IMR-90 (cell line): ENCODE measurements at regions not wholly inside any gene's neighbourhood (a gene's known extent, or its start where the extent isn't known, plus 50 kb on each side); places are given as distances from the start of the nearest gene placed in this dataset.

Source experiments
- ATAC-seq: fragments of 200-7000 bp; cut with Tn5 transposase; 2 replicates; pipeline ENCODE4 v1.9.1; 2020; ENCODE audit warnings: low read depth, mild to moderate bottlenecking, moderate library complexity
- BruUV-seq: library from RNA; stranded (reverse); fragments of 400-500 nt; replicated peaks from 2 replicates; lab custom pipeline; 2021; lab: Mats Ljungman, UMichigan
- CTCF ChIA-PET: fragments of 300-600 bp; formaldehyde crosslinking; extraction: SDS; loops from one replicate; lab custom pipeline; 2021; ENCODE audit warnings: antibody characterized with exemption; lab: Yijun Ruan, JAX
- POLR2A ChIA-PET: fragments of 300-600 bp; sonication (Branson Sonifier 250); formaldehyde crosslinking; loops from one replicate; lab custom pipeline; 2022; ENCODE audit warnings: antibody characterized with exemption; ENCODE audit not compliant: unreplicated experiment; lab: Charles Lee
- DNase-seq: peaks from one replicate; pipeline ENCODE4 v3.0.0; 2013
- H2AFZ ChIP-seq: replicated peaks from 2 replicates; pipeline ENCODE3; 2013; ENCODE audit warnings: low read length, mild to moderate bottlenecking; ENCODE audit not compliant: poor library complexity
- H2AK5ac ChIP-seq: 2 replicates; pipeline ENCODE4 v1.6.1; 2013; ENCODE audit warnings: low read depth, low read length, inconsistent platforms
- H2AK9ac ChIP-seq: replicated peaks from 2 replicates; pipeline ENCODE3; 2013; ENCODE audit warnings: mild to moderate bottlenecking, low read depth, low read length, moderate library complexity; ENCODE audit not compliant: poor library complexity
- H2BK120ac ChIP-seq: 2 replicates; pipeline ENCODE4 v1.6.1; 2013; ENCODE audit warnings: low read depth, low read length, inconsistent platforms
- H2BK15ac ChIP-seq: 3 replicates; pipeline ENCODE4 v1.6.1; 2013; ENCODE audit warnings: low read depth, low read length, inconsistent platforms
- H2BK20ac ChIP-seq: 2 replicates; pipeline ENCODE4 v1.6.1; 2013; ENCODE audit warnings: low read depth, mild to moderate bottlenecking, inconsistent platforms, low read length, moderate library complexity
- H2BK5ac ChIP-seq: 2 replicates; pipeline ENCODE4 v1.6.1; 2013; ENCODE audit warnings: mild to moderate bottlenecking, low read depth, low read length, inconsistent platforms; ENCODE audit not compliant: poor library complexity, severe bottlenecking
- H3K14ac ChIP-seq: replicated peaks from 2 replicates; pipeline ENCODE4 v1.6.1; 2013; ENCODE audit warnings: low read depth, low read length, inconsistent platforms
- H3K18ac ChIP-seq: 2 replicates; pipeline ENCODE4 v1.6.1; 2013; ENCODE audit warnings: low read depth, low read length, control low read depth
- H3K23ac ChIP-seq: 2 replicates; pipeline ENCODE4 v1.6.1; 2013; ENCODE audit warnings: low read depth, low read length, inconsistent platforms
- H3K27ac ChIP-seq: 2 replicates; pipeline ENCODE4 v1.5.1; 2013; ENCODE audit warnings: mild to moderate bottlenecking, control low read depth, low read length; ENCODE audit not compliant: insufficient read depth
- H3K27me3 ChIP-seq: 2 replicates; pipeline ENCODE4 v1.6.1; 2013; ENCODE audit warnings: low read length; ENCODE audit not compliant: control insufficient read depth, insufficient read depth
- H3K36me3 ChIP-seq: 2 replicates; pipeline ENCODE4 v1.6.1; 2013; ENCODE audit warnings: low read length, mixed read lengths; ENCODE audit not compliant: control insufficient read depth, insufficient read depth
- H3K4ac ChIP-seq: 2 replicates; pipeline ENCODE4 v1.6.1; 2013; ENCODE audit warnings: low read depth, low read length, inconsistent platforms
- H3K4me1 ChIP-seq: 2 replicates; pipeline ENCODE4 v1.6.1; 2013; ENCODE audit warnings: low read length, mixed read lengths; ENCODE audit not compliant: control insufficient read depth, insufficient read depth
- H3K4me2 ChIP-seq: 2 replicates; pipeline ENCODE4 v1.6.1; 2013; ENCODE audit warnings: low read depth, mild to moderate bottlenecking, control low read depth, low read length, moderate library complexity
- H3K4me3 ChIP-seq: 2 replicates; pipeline ENCODE4 v1.5.1; 2013; ENCODE audit warnings: low read depth, mild to moderate bottlenecking, control low read depth, low read length, moderate library complexity; ENCODE audit not compliant: insufficient read depth
- H3K56ac ChIP-seq: 2 replicates; pipeline ENCODE4 v1.6.1; 2013; ENCODE audit warnings: low read length, inconsistent platforms; ENCODE audit not compliant: insufficient read depth; ENCODE audit errors: extremely low read depth
- H3K79me1 ChIP-seq, 2 experiments: 2 replicates each; pipeline ENCODE4 v1.6.1; 2013; ENCODE audit warnings: low read length in 2 of 2, inconsistent platforms in 1 of 2, low read depth in 1 of 2
- H3K9ac ChIP-seq: 2 replicates; pipeline ENCODE4 v1.6.1; 2013; ENCODE audit warnings: low read depth, low read length, control low read depth
- H3K9me1 ChIP-seq: 2 replicates; pipeline ENCODE4 v1.6.1; 2013; ENCODE audit warnings: low read length, inconsistent platforms; ENCODE audit not compliant: insufficient read depth
- H3K9me3 ChIP-seq: 2 replicates; pipeline ENCODE4 v1.6.1; 2013; ENCODE audit warnings: low read length; ENCODE audit not compliant: control insufficient read depth, insufficient read depth
- H4K20me1 ChIP-seq: 2 replicates; pipeline ENCODE4 v1.6.1; 2013; ENCODE audit warnings: low read length, inconsistent platforms; ENCODE audit not compliant: insufficient read depth
- H4K5ac ChIP-seq: 2 replicates; pipeline ENCODE4 v1.6.1; 2013; ENCODE audit warnings: mild to moderate bottlenecking, low read depth, low read length, control low read depth
- H4K8ac ChIP-seq, 2 experiments: 2 replicates each; pipeline ENCODE4 v1.6.1; 2013; ENCODE audit warnings: low read depth in 2 of 2, low read length in 2 of 2, control low read depth in 1 of 2, inconsistent platforms in 1 of 2
- H4K91ac ChIP-seq: 2 replicates; pipeline ENCODE4 v1.6.1; 2013; ENCODE audit warnings: low read depth, low read length, inconsistent platforms; ENCODE audit not compliant: insufficient read depth
- BHLHE40 ChIP-seq: fragments of 150-350 bp; IDR thresholded peaks from 2 replicates; pipeline ENCODE4 v1.6.1; 2016; ENCODE audit warnings: mild to moderate bottlenecking, low read depth, low read length
- CEBPB ChIP-seq: IDR thresholded peaks from 2 replicates; pipeline ENCODE4 v1.6.1; 2012; ENCODE audit warnings: low read depth, low read length, improper control_type of control experiment
- CHD1 ChIP-seq: IDR thresholded peaks from 2 replicates; pipeline ENCODE4 v1.6.1; 2012; ENCODE audit warnings: low read depth, low read length, improper control_type of control experiment
- CTCF ChIP-seq: conservative IDR thresholded peaks from 2 replicates; pipeline ENCODE4 v1.5.1; 2012; ENCODE audit warnings: mild to moderate bottlenecking, low read depth, low read length, improper control_type of control experiment
- FOS ChIP-seq: fragments of 150-350 bp; IDR thresholded peaks from 2 replicates; pipeline ENCODE4 v1.6.1; 2016; ENCODE audit warnings: low read depth, low read length
- MAFK ChIP-seq: IDR thresholded peaks from 2 replicates; pipeline ENCODE4 v1.6.1; 2012; ENCODE audit warnings: low read depth, low read length, improper control_type of control experiment
- MAZ ChIP-seq: IDR thresholded peaks from 2 replicates; pipeline ENCODE4 v1.6.1; 2012; ENCODE audit warnings: low read depth, mild to moderate bottlenecking, low read length, improper control_type of control experiment, moderate library complexity, borderline replicate concordance
- MXI1 ChIP-seq: IDR thresholded peaks from 2 replicates; pipeline ENCODE4 v1.6.1; 2012; ENCODE audit warnings: low read depth, mild to moderate bottlenecking, low read length, moderate library complexity, borderline replicate concordance
- NFE2L2 ChIP-seq: fragments of 150-350 bp; IDR thresholded peaks from 2 replicates; pipeline ENCODE4 v1.6.1; 2016; ENCODE audit warnings: low read depth, mild to moderate bottlenecking, low read length
- POLR2A ChIP-seq: IDR thresholded peaks from 2 replicates; pipeline ENCODE4 v1.6.1; 2012; ENCODE audit warnings: mild to moderate bottlenecking, low read depth, low read length
- RAD21 ChIP-seq: IDR thresholded peaks from 2 replicates; pipeline ENCODE4 v1.6.1; 2012; ENCODE audit warnings: low read length, improper control_type of control experiment
- RCOR1 ChIP-seq: IDR thresholded peaks from 2 replicates; pipeline ENCODE4 v1.6.1; 2012; ENCODE audit warnings: mild to moderate bottlenecking, low read length, improper control_type of control experiment; ENCODE audit not compliant: insufficient replicate concordance
- RFX5 ChIP-seq: IDR thresholded peaks from 2 replicates; pipeline ENCODE4 v1.8.0; 2012; ENCODE audit warnings: low read depth, mild to moderate bottlenecking, low read length, moderate library complexity
- SMC3 ChIP-seq: fragments of 150-350 bp; IDR thresholded peaks from 2 replicates; pipeline ENCODE4 v1.6.1; 2016; ENCODE audit warnings: low read depth, mild to moderate bottlenecking, antibody characterized with exemption, low read length, moderate library complexity
- USF2 ChIP-seq: fragments of 150-350 bp; IDR thresholded peaks from 2 replicates; pipeline ENCODE4 v1.6.1; 2017; ENCODE audit warnings: mild to moderate bottlenecking, antibody characterized with exemption, low read length, low read depth
- WGBS, 2 experiments: methylation state at CpG; one replicate each; pipeline versions ENCODE4 v1.1.5 to v1.1.7; 2013; ENCODE audit warnings: missing lambda C conversion rate in 2 of 2; ENCODE audit not compliant: insufficient read length in 1 of 2; ENCODE audit errors: extremely low coverage in 2 of 2; 5-methylcytosine and 5-hydroxymethylcytosine counted together
- dilution Hi-C: fragments of 300-500 bp; cut with HindIII; formaldehyde crosslinking; loops from one replicate; pipeline ENCODE4 v1.14.3; 2018; ENCODE audit warnings: low sequenced_read_pairs; ENCODE audit not compliant: unreplicated experiment
- in situ Hi-C: fragments of 300-500 bp; cut with MboI; formaldehyde crosslinking; loops from 3 replicates; pipeline ENCODE4 v1.14.3; 2019; ENCODE audit warnings: low sequenced_read_pairs, inconsistent platforms, mixed read lengths
- intact Hi-C: fragments of 100-400 bp; cut with micrococcal nuclease; formaldehyde crosslinking; loops from 2 replicates; pipeline ENCODE4 v1.10.0; 2022
- TF ChIP-seq, protein P1 (sequence below): fragments of 150-350 bp; IDR thresholded peaks from 2 replicates; pipeline ENCODE4 v1.6.1; 2016; ENCODE audit warnings: low read depth, mild to moderate bottlenecking, low read length, moderate library complexity, borderline replicate concordance

DNA sequence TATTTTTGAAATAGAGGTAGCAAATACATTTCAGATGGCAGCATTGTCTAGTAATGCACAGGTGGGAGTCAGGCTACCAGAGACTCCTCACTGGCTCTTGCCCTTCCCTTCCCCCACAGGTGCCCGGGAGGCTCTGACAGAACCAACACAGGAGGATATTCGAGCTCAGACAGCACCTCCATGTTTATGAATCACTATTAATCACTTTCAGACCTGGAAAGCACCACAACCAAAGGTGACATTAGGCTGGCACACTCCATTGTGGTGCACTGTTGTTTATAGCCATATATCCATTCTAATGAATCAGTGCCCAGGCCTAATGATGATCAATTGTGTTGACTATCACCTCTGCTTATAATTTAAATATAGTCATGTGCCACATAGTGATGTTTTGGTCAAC lies 107.8 kb upstream of the NAMPT start:
- no peak for DNase-seq
- no peak overlapping the region for H3K4ac ChIP-seq
- no CpG with 5 or more reads among the region's 2 CpGs for WGBS, 2 experiments
- H2AK5ac ChIP-seq, result no peak overlapping the region
- H3K27ac ChIP-seq, result no peak overlapping the region
- H3K9me1 ChIP-seq, result no peaks in the 10 kb centered on the region
- H2BK120ac ChIP-seq, result no peak overlapping the region
- BruUV-seq, result no TSS peak
- ChIA-PET CTCF (no interaction called here), POLR2A (no interaction called here)
- no peak overlapping the region for H2BK5ac ChIP-seq
- H4K91ac ChIP-seq, result no peak overlapping the region
- H2BK15ac ChIP-seq, result no peak overlapping the region
- H3K27me3 ChIP-seq, result peaks cover 9% of the 10 kb centered on the region; the same call in 1 of the 2 replicates
- no peak overlapping the region for H4K5ac ChIP-seq
- intact Hi-C loops (no loop called here), dilution Hi-C loops (no loop called here), in situ Hi-C loops (no loop called here)
- H3K23ac ChIP-seq, result no peak overlapping the region
- H3K4me1 ChIP-seq, result no peaks in the 10 kb centered on the region
- H3K18ac ChIP-seq, result no peak overlapping the region
- no peaks in the 10 kb centered on the region for H3K9me3 ChIP-seq
- TF ChIP-seq RAD21, result no peak
- TF ChIP-seq RFX5, result no peak
- TF ChIP-seq POLR2A, result no peak
- no peak for TF ChIP-seq MAZ
- TF ChIP-seq NFE2L2, result no peak
- no peak for TF ChIP-seq MXI1
- TF ChIP-seq CTCF, result no peak
- TF ChIP-seq, protein P1, sequence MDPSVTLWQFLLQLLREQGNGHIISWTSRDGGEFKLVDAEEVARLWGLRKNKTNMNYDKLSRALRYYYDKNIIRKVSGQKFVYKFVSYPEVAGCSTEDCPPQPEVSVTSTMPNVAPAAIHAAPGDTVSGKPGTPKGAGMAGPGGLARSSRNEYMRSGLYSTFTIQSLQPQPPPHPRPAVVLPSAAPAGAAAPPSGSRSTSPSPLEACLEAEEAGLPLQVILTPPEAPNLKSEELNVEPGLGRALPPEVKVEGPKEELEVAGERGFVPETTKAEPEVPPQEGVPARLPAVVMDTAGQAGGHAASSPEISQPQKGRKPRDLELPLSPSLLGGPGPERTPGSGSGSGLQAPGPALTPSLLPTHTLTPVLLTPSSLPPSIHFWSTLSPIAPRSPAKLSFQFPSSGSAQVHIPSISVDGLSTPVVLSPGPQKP, result no peak
- no peak for TF ChIP-seq USF2
- TF ChIP-seq SMC3, result no peak
- TF ChIP-seq FOS, result no peak
- no peak for TF ChIP-seq CHD1
- no peak for TF ChIP-seq BHLHE40
- TF ChIP-seq MAFK, result no peak
- no peak for TF ChIP-seq RCOR1
- no peak for TF ChIP-seq CEBPB
- ATAC-seq, result no peak
- H4K20me1 ChIP-seq, result no peaks in the 10 kb centered on the region
- no peaks in the 10 kb centered on the region for H3K36me3 ChIP-seq
- no peak overlapping the region for H3K9ac ChIP-seq
- H2AFZ ChIP-seq, result no peak overlapping the region
- H3K79me1 ChIP-seq, result no peaks in the 10 kb centered on the region
- H3K56ac ChIP-seq, result no peak overlapping the region
- H3K4me3 ChIP-seq, result no peak overlapping the region
- no peak overlapping the region for H2BK20ac ChIP-seq
- H3K4me2 ChIP-seq, result no peak overlapping the region
- no peak overlapping the region for H2AK9ac ChIP-seq
- no peak overlapping the region for H3K14ac ChIP-seq
- H4K8ac ChIP-seq, result no peak overlapping the region
